ENCODE measurements at regions not wholly inside any gene's neighbourhood (a gene's known extent, or its start where the extent isn't known, plus 50 kb on each side); places are given as distances from the start of the nearest gene placed in this dataset.

DNA sequence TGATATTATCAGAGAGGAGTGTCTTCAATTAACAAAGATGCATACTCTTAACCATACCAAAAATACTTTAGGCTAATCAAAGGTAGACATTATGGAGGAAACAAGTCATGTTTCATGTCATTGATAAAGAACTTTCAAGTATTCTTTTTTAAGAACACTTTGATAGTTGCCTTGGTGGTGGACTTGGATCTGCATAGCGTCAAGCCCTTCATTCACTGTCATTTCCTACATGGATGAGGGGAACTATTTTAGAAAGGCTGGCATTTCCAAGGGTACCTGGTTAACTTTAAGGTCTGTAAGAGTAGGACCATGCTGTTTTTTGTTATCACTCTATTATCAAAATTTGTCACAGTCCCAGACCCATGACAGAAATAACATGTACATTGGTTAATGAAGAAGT, 622.5 kb downstream of the PKHD1 start:
- Histone ChIP-seq H3K9ac (ENCODE audit: low read length) (no peak overlapping the region), H3F3A (ENCODE audit: insufficient read depth, low read length) (no peaks in the 10 kb centered on the region), H3K4me3 (ENCODE audit: low read length) (no peak overlapping the region), H2AFZ (ENCODE audit: low read length) (no peak overlapping the region), H3K4me2 (ENCODE audit: low read depth, low read length) (no peak overlapping the region), H3K27ac (ENCODE audit: low read length) (no peak overlapping the region), H4K20me1 (ENCODE audit: insufficient read depth, low read length) (no peaks in the 10 kb centered on the region), H3K9me2 (replicated peaks; ENCODE audit: insufficient read depth, low read length) (no peaks in the 10 kb centered on the region), H3K9me3 (replicated peaks; ENCODE audit: insufficient read depth, low read length) (no peaks in the 10 kb centered on the region), H3K36me3 (replicated peaks; ENCODE audit: insufficient read depth, low read length) (no peaks in the 10 kb centered on the region), H3K4me1 (ENCODE audit: low read length) (peaks cover 8% of the 10 kb centered on the region), H3K27me3 (replicated peaks; ENCODE audit: insufficient read depth, low read length) (no peaks in the 10 kb centered on the region), H3K79me2 (ENCODE audit: low read length) (no peaks in the 10 kb centered on the region)
- TF ChIP-seq, protein P1, sequence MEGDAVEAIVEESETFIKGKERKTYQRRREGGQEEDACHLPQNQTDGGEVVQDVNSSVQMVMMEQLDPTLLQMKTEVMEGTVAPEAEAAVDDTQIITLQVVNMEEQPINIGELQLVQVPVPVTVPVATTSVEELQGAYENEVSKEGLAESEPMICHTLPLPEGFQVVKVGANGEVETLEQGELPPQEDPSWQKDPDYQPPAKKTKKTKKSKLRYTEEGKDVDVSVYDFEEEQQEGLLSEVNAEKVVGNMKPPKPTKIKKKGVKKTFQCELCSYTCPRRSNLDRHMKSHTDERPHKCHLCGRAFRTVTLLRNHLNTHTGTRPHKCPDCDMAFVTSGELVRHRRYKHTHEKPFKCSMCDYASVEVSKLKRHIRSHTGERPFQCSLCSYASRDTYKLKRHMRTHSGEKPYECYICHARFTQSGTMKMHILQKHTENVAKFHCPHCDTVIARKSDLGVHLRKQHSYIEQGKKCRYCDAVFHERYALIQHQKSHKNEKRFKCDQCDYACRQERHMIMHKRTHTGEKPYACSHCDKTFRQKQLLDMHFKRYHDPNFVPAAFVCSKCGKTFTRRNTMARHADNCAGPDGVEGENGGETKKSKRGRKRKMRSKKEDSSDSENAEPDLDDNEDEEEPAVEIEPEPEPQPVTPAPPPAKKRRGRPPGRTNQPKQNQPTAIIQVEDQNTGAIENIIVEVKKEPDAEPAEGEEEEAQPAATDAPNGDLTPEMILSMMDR (IDR thresholded peaks at IDR 0.05; ENCODE audit: low read length) = no peak
- TF ChIP-seq EZH2 (optimal IDR thresholded peaks at IDR 0.05; ENCODE audit: low read depth, low read length) (no peak), EZH2phosphoT487 (IDR thresholded peaks at IDR 0.05; ENCODE audit: low read length) (no peak)
- DNase-seq = no peak

DNA sequence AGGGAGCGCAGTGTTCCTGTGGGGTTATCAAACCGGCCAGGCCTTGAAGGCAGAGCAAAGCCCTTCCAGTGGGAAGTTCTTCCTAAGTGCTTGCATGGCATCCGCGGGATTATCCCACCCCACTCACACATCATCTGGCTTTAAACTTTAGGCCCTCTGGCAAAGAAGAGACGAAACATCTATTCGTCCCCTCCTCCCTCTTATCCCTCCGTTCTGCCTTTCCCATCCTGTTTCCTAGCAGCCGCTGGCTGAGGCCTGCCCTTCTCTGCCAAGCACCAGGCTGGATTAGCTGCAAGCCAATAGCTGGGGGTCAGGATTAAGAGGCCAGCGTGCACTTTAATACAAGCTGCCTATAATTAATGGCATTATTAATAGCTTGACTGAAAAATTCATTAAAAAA, 621.0 kb downstream of the PKHD1 start:
- no peaks in the 10 kb centered on the region for H3K36me3 ChIP-seq (replicated peaks; ENCODE audit: insufficient read depth, low read length)
- H3K4me3 ChIP-seq (ENCODE audit: low read length) = no peak overlapping the region
- no peaks in the 10 kb centered on the region for H3K27me3 ChIP-seq (replicated peaks; ENCODE audit: insufficient read depth, low read length)
- no peaks in the 10 kb centered on the region for H3F3A ChIP-seq (ENCODE audit: insufficient read depth, low read length)
- DNase-seq = no peak
- H3K79me2 ChIP-seq (ENCODE audit: low read length) = no peaks in the 10 kb centered on the region
- H4K20me1 ChIP-seq (ENCODE audit: insufficient read depth, low read length) = no peaks in the 10 kb centered on the region
- H2AFZ ChIP-seq (ENCODE audit: low read length) = no peak overlapping the region
- H3K9me3 ChIP-seq (replicated peaks; ENCODE audit: insufficient read depth, low read length) = no peaks in the 10 kb centered on the region
- TF ChIP-seq EZH2phosphoT487 (IDR thresholded peaks at IDR 0.05; ENCODE audit: low read length) = no peak
- TF ChIP-seq, protein P1 (IDR thresholded peaks at IDR 0.05; ENCODE audit: low read length) = no peak
- TF ChIP-seq EZH2 (optimal IDR thresholded peaks at IDR 0.05; ENCODE audit: low read depth, low read length) = no peak
- H3K9me2 ChIP-seq (replicated peaks; ENCODE audit: insufficient read depth, low read length) = no peaks in the 10 kb centered on the region
- no peak overlapping the region for H3K27ac ChIP-seq (ENCODE audit: low read length)
- H3K4me1 ChIP-seq (ENCODE audit: low read length) = no peaks in the 10 kb centered on the region
- H3K9ac ChIP-seq (ENCODE audit: low read length) = no peak overlapping the region
- no peak overlapping the region for H3K4me2 ChIP-seq (ENCODE audit: low read depth, low read length)

DNA sequence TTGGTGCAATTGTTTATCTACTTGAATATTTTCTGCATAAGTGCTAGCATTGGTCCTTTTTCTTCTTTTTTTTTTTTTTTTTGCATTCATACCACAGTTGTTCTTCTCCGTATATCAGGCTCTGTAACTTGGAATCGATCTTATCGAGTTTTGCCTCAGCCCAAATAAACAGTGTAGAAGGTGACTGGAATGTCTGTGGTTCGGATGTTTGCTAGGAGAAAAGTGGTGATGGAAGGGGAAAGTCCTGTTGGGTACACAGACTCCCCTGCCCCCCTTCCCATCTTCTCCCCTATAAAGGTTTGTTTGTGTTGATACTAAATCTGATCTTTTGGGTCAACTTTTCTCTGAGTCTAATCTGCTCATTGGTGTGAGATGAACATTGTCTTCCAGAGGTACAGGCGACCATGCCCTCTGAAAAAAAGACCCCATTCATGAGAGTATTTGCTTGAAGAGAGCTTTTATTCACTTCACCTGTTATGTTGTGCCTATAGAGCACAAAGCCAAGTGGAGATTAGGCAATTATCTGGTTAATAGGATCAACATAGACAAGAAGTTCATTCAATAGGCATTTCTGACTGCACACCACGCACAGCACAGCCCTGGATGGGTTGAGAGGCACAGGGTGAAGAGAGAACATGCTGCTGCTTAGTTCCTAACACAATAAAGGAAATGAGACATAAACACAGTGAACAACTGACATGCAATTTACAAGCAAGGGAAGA, 620.0 kb downstream of the PKHD1 start:
- Histone ChIP-seq H2AFZ (ENCODE audit: low read length) (no peak overlapping the region), H4K20me1 (ENCODE audit: insufficient read depth, low read length) (no peaks in the 10 kb centered on the region), H3K4me2 (ENCODE audit: low read depth, low read length) (no peak overlapping the region), H3K27me3 (replicated peaks; ENCODE audit: insufficient read depth, low read length) (no peaks in the 10 kb centered on the region), H3K36me3 (replicated peaks; ENCODE audit: insufficient read depth, low read length) (no peaks in the 10 kb centered on the region), H3K9me2 (replicated peaks; ENCODE audit: insufficient read depth, low read length) (no peaks in the 10 kb centered on the region), H3K9ac (ENCODE audit: low read length) (no peak overlapping the region), H3K4me3 (ENCODE audit: low read length) (no peak overlapping the region), H3F3A (ENCODE audit: insufficient read depth, low read length) (no peaks in the 10 kb centered on the region), H3K4me1 (ENCODE audit: low read length) (no peaks in the 10 kb centered on the region), H3K79me2 (ENCODE audit: low read length) (no peaks in the 10 kb centered on the region), H3K9me3 (replicated peaks; ENCODE audit: insufficient read depth, low read length) (no peaks in the 10 kb centered on the region), H3K27ac (ENCODE audit: low read length) (no peak overlapping the region)
- TF ChIP-seq, protein P1 (IDR thresholded peaks at IDR 0.05; ENCODE audit: low read length) = no peak
- no peak for TF ChIP-seq EZH2phosphoT487 (IDR thresholded peaks at IDR 0.05; ENCODE audit: low read length)
- TF ChIP-seq EZH2 (optimal IDR thresholded peaks at IDR 0.05; ENCODE audit: low read depth, low read length) = no peak
- no peak for DNase-seq
